ENCODE measurements at regions not wholly inside any gene's neighbourhood (a gene's known extent, or its start where the extent isn't known, plus 50 kb on each side); places are given as distances from the start of the nearest gene placed in this dataset.

DNA sequence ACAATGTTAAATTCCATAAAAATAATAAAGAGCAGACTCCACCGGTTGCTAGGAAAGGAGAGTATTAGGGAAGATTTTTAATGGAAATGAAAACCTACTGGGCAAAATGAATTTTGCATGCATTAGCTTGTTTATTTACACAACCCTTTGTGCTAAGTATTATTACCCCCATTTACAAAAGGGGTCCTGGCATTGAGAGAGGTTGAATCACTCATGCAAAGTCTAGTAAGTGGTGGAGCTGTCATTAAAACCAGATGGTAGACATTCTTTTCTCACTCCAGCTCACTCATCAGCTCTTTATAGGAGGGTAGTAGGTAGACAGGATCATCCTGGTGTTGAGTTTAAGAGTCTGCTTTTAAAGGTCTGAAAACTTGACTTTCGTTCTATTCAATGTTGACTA, 395.1 kb downstream of the PLK2 start:
- TF ChIP-seq, protein P1, sequence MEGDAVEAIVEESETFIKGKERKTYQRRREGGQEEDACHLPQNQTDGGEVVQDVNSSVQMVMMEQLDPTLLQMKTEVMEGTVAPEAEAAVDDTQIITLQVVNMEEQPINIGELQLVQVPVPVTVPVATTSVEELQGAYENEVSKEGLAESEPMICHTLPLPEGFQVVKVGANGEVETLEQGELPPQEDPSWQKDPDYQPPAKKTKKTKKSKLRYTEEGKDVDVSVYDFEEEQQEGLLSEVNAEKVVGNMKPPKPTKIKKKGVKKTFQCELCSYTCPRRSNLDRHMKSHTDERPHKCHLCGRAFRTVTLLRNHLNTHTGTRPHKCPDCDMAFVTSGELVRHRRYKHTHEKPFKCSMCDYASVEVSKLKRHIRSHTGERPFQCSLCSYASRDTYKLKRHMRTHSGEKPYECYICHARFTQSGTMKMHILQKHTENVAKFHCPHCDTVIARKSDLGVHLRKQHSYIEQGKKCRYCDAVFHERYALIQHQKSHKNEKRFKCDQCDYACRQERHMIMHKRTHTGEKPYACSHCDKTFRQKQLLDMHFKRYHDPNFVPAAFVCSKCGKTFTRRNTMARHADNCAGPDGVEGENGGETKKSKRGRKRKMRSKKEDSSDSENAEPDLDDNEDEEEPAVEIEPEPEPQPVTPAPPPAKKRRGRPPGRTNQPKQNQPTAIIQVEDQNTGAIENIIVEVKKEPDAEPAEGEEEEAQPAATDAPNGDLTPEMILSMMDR (IDR thresholded peaks at IDR 0.05) = no peak
- TF ChIP-seq POLR2AphosphoS5 (IDR thresholded peaks at IDR 0.05; ENCODE audit: low read depth, low read length) (no peak), TCF7L2 (IDR thresholded peaks at IDR 0.05; ENCODE audit: low read depth, low read length) (no peak), REST (IDR thresholded peaks at IDR 0.05; ENCODE audit: insufficient read depth in 1 of 2, low read depth in 2 of 2, low read length in 1 of 2) (no peak), SIN3A (IDR thresholded peaks at IDR 0.05; ENCODE audit: borderline replicate concordance, insufficient read depth, low read depth, low read length) (no peak)

Measured in Panc1 (cell line).